Thyroid gland (tissue), 4 donors: ENCODE measurements at regions not wholly inside any gene's neighbourhood (a gene's known extent, or its start where the extent isn't known, plus 50 kb on each side); places are given as distances from the start of the nearest gene placed in this dataset.

Source experiments
- DNase-seq, 2 donors: peaks; one replicate each; pipeline ENCODE4 v3.0.0-alpha.2; 2019
- H3K27ac ChIP-seq, 3 donors: fragments of 200-600 bp; sonication (generic); 1 replicate in 2 of 3; 2 replicates in 1 of 3; pipeline ENCODE4 v1.5.1; 2016 to 2019; ENCODE audit warnings: mild to moderate bottlenecking in 1 of 3, moderate library complexity in 1 of 3
- H3K27me3 ChIP-seq: fragments of 200-600 bp; sonication (generic); one replicate; pipeline ENCODE4 v1.5.1; 2019
- H3K36me3 ChIP-seq, 2 donors: fragments of 200-600 bp; sonication (generic); one replicate each; pipeline ENCODE4 v1.5.1; 2016 to 2019
- H3K4me1 ChIP-seq, 2 donors: fragments of 200-600 bp; sonication (generic); one replicate each; pipeline ENCODE4 v1.5.1; 2017 to 2019
- H3K4me3 ChIP-seq, 3 donors: fragments of 200-600 bp; sonication (generic); replicated peaks in 1 of 3; 1 replicate in 2 of 3; 2 replicates in 1 of 3; pipeline ENCODE4 v1.5.1; 2016; ENCODE audit warnings: mild to moderate bottlenecking in 1 of 3
- H3K9me3 ChIP-seq: fragments of 200-600 bp; sonication (generic); one replicate; pipeline ENCODE4 v1.5.1; 2017
- CTCF ChIP-seq, 6 experiments: fragments of 200-600 bp in 3 of 6; fragments of 450-650 bp in 3 of 6; sonication (generic) in 3 of 6; IDR thresholded peaks; one replicate each; pipeline ENCODE4 v1.5.1; 2016 to 2019; ENCODE audit warnings: antibody characterized with exemption in 6 of 6, mild to moderate bottlenecking in 2 of 6, inconsistent platforms in 1 of 6, moderate library complexity in 1 of 6
- POLR2A ChIP-seq, 2 donors: fragments of 450-650 bp; IDR thresholded peaks; one replicate each; pipeline ENCODE4 v1.6.1; 2017; ENCODE audit warnings: antibody characterized with exemption in 2 of 2, mild to moderate bottlenecking in 2 of 2, moderate library complexity in 1 of 2
- WGBS, 2 donors: methylation state at CpG; one replicate each; pipeline ENCODE4 v1.1.5; 2017; 5-methylcytosine and 5-hydroxymethylcytosine counted together
- intact Hi-C: fragments of 100-400 bp; cut with DNase I; formaldehyde crosslinking; loops from one replicate; pipeline ENCODE4 v1.15.1; 2023

GRCh38 chr3:130227540-130227939 lies 117.9 kb upstream of the COL6A5 start:
- no peak overlapping the region for H3K4me3 ChIP-seq
- no peaks in the 10 kb centered on the region for H3K4me1 ChIP-seq
- WGBS, 2 donors, result 89 to 93% methylated on average over 4 of the region's 4 CpGs
- no peaks in the 10 kb centered on the region for H3K27me3 ChIP-seq
- no peak overlapping the region for H3K27ac ChIP-seq
- H3K9me3 ChIP-seq, result no peaks in the 10 kb centered on the region
- DNase-seq, result no peak
- intact Hi-C loops, result no loop called here
- no peak for TF ChIP-seq POLR2A (IDR thresholded peaks at IDR 0.05)
- TF ChIP-seq CTCF (IDR thresholded peaks at IDR 0.05), result no peak
- no peaks in the 10 kb centered on the region for H3K36me3 ChIP-seq

GRCh38 chr3:130242850-130243569 lies 102.5 kb upstream of the COL6A5 start:
- Histone ChIP-seq H3K4me3 (no peak overlapping the region), H3K9me3 (no peaks in the 10 kb centered on the region), H3K27ac (no peak overlapping the region), H3K4me1 (no peaks in the 10 kb centered on the region), H3K27me3 (no peaks in the 10 kb centered on the region), H3K36me3 (no peaks in the 10 kb centered on the region)
- 46 to 51% methylated on average over 3 of the region's 3 CpGs for WGBS, 2 donors
- TF ChIP-seq CTCF (IDR thresholded peaks at IDR 0.05), result peak in 3 of 6 experiments; percentile 29 to 55 (median 39)
- TF ChIP-seq POLR2A (IDR thresholded peaks at IDR 0.05), result no peak
- intact Hi-C loops, result no loop called here
- peak; percentile 12 to 14 for DNase-seq

- Histone ChIP-seq H3K4me3 (no peak overlapping the region), H3K9me3 (no peaks in the 10 kb centered on the region), H3K4me1 (no peaks in the 10 kb centered on the region), H3K36me3 (no peaks in the 10 kb centered on the region), H3K27me3 (no peaks in the 10 kb centered on the region), H3K27ac (no peak overlapping the region)
- DNase-seq, result no peak
- no peak for TF ChIP-seq POLR2A (IDR thresholded peaks at IDR 0.05)
- no peak for TF ChIP-seq CTCF (IDR thresholded peaks at IDR 0.05)
- intact Hi-C loops, result no loop called here
These were observed 101.7 kb upstream of the COL6A5 start for GRCh38 chr3:130243808-130244207.

- H3K9me3 ChIP-seq, result no peaks in the 10 kb centered on the region
- no peak overlapping the region for H3K27ac ChIP-seq
- no peak overlapping the region for H3K4me3 ChIP-seq
- intact Hi-C loops, result no loop called here
- H3K27me3 ChIP-seq, result no peaks in the 10 kb centered on the region
- WGBS, 2 donors, result 90 to 92% methylated on average over 11 to 12 of the region's 12 CpGs
- TF ChIP-seq CTCF (IDR thresholded peaks at IDR 0.05) (no peak), POLR2A (IDR thresholded peaks at IDR 0.05) (no peak)
- no peaks in the 10 kb centered on the region for H3K4me1 ChIP-seq
- DNase-seq, result no peak
- H3K36me3 ChIP-seq, result no peaks in the 10 kb centered on the region
These were observed 94.5 kb upstream of the COL6A5 start for GRCh38 chr3:130250982-130251381.

GRCh38 chr3:130255442-130255841 lies 90.0 kb upstream of the COL6A5 start:
- H3K36me3 ChIP-seq, result no peaks in the 10 kb centered on the region

More at GRCh38 chr3:130255442-130255841, 90.0 kb upstream of the COL6A5 start:
- no peak for DNase-seq
- Histone ChIP-seq H3K27ac (no peak overlapping the region), H3K4me1 (no peaks in the 10 kb centered on the region), H3K27me3 (no peaks in the 10 kb centered on the region), H3K9me3 (no peaks in the 10 kb centered on the region), H3K4me3 (no peak overlapping the region)
- no peak for TF ChIP-seq CTCF (IDR thresholded peaks at IDR 0.05)
- TF ChIP-seq POLR2A (IDR thresholded peaks at IDR 0.05), result no peak
- 80 to 82% methylated on average over 1 of the region's 1 CpG for WGBS, 2 donors
- intact Hi-C loops, result no loop called here
